Peyer's patch (tissue), 4 donors: ENCODE measurements at regions not wholly inside any gene's neighbourhood (a gene's known extent, or its start where the extent isn't known, plus 50 kb on each side); places are given as distances from the start of the nearest gene placed in this dataset.

Experiments
- DNase-seq, 3 donors: peaks; one replicate each; pipeline ENCODE4 v3.0.0-alpha.2; 2017 to 2019
- H3K27ac ChIP-seq, 4 donors: fragments of 200-600 bp; sonication (generic); one replicate each; pipeline ENCODE4 v1.5.1; 2016 to 2019
- H3K27me3 ChIP-seq, 2 donors: fragments of 200-600 bp; sonication (generic); one replicate each; pipeline ENCODE4 v1.5.1; 2019
- H3K36me3 ChIP-seq, 3 donors: fragments of 200-600 bp; sonication (generic); one replicate each; pipeline ENCODE4 v1.5.1; 2016 to 2019
- H3K4me1 ChIP-seq, 4 donors: fragments of 200-600 bp; sonication (generic); one replicate each; pipeline ENCODE4 v1.5.1; 2016 to 2019
- H3K4me3 ChIP-seq, 4 donors: fragments of 200-600 bp; sonication (generic); 1 replicate in 3 of 4; 2 replicates in 1 of 4; pipeline ENCODE4 v1.5.1; 2016 to 2019; ENCODE audit warnings: mild to moderate bottlenecking in 1 of 4
- H3K9me3 ChIP-seq, 4 donors: fragments of 200-600 bp; sonication (generic); one replicate each; pipeline ENCODE4 v1.5.1; 2016 to 2019; ENCODE audit warnings: mild to moderate bottlenecking in 1 of 4
- POLR2A ChIP-seq, 2 donors: fragments of 450-650 bp; IDR thresholded peaks; one replicate each; pipeline ENCODE4 v1.5.1; 2017; ENCODE audit warnings: antibody characterized with exemption in 2 of 2, mild to moderate bottlenecking in 2 of 2, moderate library complexity in 2 of 2
- TF ChIP-seq, protein P1 (sequence below), 6 experiments: fragments of 450-650 bp in 4 of 6; fragments of 200-600 bp in 2 of 6; sonication (generic) in 1 of 6; IDR thresholded peaks; one replicate each; pipeline ENCODE4 v1.5.1; 2017 to 2019; ENCODE audit warnings: antibody characterized with exemption in 6 of 6, mild to moderate bottlenecking in 3 of 6, moderate library complexity in 1 of 6

DNA sequence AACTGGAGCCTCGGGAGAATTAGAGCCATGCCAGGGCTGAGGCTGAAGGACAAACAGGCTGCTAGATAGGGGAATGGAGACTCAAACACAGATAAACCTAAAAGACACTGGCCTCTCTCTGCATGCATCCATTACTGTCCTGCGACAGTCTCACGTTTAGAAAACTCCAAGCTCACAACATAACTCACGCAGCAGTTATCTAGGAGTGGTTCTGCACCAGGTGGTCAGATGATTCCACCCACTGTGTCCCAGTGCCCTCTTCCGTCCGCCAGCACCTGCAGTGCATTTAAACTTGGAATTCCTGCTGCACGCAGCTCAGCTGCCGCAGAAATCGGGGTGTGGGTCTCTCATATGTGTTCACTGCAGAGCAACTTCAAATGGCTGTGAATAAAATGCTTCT is 272.6 kb upstream of the IRX2 start:
- H3K9me3 ChIP-seq, result no peaks in the 10 kb centered on the region
- no peak overlapping the region for H3K27ac ChIP-seq
- no peaks in the 10 kb centered on the region for H3K27me3 ChIP-seq
- DNase-seq, result no peak
- no peak overlapping the region for H3K4me3 ChIP-seq
- H3K4me1 ChIP-seq, result no peaks in the 10 kb centered on the region
- TF ChIP-seq, protein P1, sequence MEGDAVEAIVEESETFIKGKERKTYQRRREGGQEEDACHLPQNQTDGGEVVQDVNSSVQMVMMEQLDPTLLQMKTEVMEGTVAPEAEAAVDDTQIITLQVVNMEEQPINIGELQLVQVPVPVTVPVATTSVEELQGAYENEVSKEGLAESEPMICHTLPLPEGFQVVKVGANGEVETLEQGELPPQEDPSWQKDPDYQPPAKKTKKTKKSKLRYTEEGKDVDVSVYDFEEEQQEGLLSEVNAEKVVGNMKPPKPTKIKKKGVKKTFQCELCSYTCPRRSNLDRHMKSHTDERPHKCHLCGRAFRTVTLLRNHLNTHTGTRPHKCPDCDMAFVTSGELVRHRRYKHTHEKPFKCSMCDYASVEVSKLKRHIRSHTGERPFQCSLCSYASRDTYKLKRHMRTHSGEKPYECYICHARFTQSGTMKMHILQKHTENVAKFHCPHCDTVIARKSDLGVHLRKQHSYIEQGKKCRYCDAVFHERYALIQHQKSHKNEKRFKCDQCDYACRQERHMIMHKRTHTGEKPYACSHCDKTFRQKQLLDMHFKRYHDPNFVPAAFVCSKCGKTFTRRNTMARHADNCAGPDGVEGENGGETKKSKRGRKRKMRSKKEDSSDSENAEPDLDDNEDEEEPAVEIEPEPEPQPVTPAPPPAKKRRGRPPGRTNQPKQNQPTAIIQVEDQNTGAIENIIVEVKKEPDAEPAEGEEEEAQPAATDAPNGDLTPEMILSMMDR (IDR thresholded peaks at IDR 0.05), result no peak
- no peak for TF ChIP-seq POLR2A (IDR thresholded peaks at IDR 0.05)
- H3K36me3 ChIP-seq, result no peaks in the 10 kb centered on the region

DNA sequence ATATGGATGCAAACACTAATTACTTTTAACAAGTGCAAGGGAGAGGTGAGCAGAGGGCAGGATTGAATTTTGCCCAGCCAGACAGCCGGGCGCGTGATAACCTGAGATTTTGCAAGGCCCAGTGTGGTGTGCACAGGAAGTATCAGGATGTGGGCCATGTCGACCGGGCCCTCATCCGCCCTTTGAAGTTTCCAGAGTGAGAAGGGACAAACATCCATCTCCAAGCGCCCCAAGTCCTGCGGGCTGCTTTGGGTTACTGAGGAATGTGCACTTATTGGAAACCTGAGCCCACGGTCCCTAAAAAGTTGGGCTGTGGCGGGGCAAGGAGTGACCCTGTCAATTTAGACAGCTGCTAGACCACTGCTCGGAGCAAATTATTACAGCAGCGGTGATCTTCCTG is 272.2 kb upstream of the IRX2 start:
- H3K27ac ChIP-seq, result no peak overlapping the region
- TF ChIP-seq POLR2A (IDR thresholded peaks at IDR 0.05), result no peak
- TF ChIP-seq, protein P1 (IDR thresholded peaks at IDR 0.05), result no peak
- no peaks in the 10 kb centered on the region for H3K36me3 ChIP-seq
- no peak overlapping the region for H3K4me3 ChIP-seq
- no peaks in the 10 kb centered on the region for H3K27me3 ChIP-seq
- no peaks in the 10 kb centered on the region for H3K9me3 ChIP-seq
- H3K4me1 ChIP-seq, result no peaks in the 10 kb centered on the region
- no peak for DNase-seq

DNA sequence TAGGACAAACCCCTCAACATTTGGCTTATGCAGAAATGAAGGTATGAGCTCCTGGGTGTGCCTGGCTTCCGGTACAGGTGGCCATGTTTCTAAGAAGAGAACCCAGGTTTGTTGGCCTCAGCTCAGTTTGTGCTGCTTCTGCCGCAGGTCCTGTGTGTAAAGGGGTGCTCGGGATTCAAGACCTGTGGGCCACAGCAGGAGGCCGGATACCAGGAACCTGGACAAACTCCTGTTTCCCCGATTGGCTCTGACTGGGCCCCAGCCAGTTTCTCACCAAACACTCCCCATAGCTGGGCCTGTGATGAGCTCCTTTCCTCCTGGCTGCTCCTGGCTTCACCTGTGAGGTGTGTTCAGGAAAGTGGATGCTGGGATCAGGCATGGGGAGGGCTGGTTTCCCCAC is 271.2 kb upstream of the IRX2 start:
- no peak overlapping the region for H3K4me3 ChIP-seq
- no peaks in the 10 kb centered on the region for H3K4me1 ChIP-seq
- no peak for DNase-seq
- H3K27me3 ChIP-seq, result no peaks in the 10 kb centered on the region
- no peak overlapping the region for H3K27ac ChIP-seq
- TF ChIP-seq POLR2A (IDR thresholded peaks at IDR 0.05), result no peak
- TF ChIP-seq, protein P1 (IDR thresholded peaks at IDR 0.05), result no peak
- no peaks in the 10 kb centered on the region for H3K36me3 ChIP-seq
- H3K9me3 ChIP-seq, result no peaks in the 10 kb centered on the region

DNA sequence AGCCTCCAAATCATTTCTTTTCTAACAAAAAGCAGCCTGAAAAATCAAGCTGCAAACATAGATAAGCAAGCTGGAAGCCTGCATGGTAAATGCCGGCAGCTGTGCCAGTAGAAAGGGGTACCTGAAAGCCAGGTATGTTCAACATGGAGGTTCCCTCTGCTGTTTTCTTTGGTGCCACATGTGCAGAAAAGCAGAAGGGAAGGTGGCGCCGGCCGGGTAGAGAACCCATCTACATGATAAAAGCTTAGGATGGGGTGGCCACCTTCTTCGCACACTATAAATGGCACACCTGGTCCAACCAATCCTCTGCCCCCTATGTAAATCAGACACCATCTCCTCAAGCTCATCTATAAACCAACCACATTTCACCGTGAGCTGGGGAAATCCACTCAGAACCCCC is 268.9 kb upstream of the IRX2 start:
- Histone ChIP-seq H3K27me3 (no peaks in the 10 kb centered on the region), H3K4me3 (no peak overlapping the region), H3K27ac (no peak overlapping the region), H3K4me1 (no peaks in the 10 kb centered on the region), H3K36me3 (no peaks in the 10 kb centered on the region), H3K9me3 (no peaks in the 10 kb centered on the region)
- TF ChIP-seq, protein P1 (IDR thresholded peaks at IDR 0.05), result no peak
- TF ChIP-seq POLR2A (IDR thresholded peaks at IDR 0.05), result no peak
- DNase-seq, result no peak

DNA sequence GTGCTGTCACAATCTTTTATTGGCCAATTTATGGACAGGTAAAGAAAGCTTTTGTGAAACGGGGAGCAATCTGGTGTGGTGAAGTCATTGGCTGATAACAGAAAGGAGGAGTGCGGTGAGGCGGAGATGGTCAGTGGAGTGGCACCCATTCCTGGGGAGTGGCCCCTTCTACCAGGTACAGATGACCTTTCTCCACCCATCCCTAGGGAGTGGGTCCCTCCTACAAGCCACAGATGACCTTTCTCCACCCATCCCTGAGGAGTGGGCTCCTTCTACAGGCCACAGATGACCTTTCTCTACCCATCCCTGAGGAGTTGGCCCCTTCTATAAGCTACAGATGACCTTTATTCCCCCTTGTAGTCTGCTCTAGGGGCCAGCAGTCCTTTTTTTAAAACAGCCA is 267.6 kb upstream of the IRX2 start:
- no peak for DNase-seq
- no peaks in the 10 kb centered on the region for H3K4me1 ChIP-seq
- no peaks in the 10 kb centered on the region for H3K9me3 ChIP-seq
- H3K36me3 ChIP-seq, result no peaks in the 10 kb centered on the region
- no peak overlapping the region for H3K27ac ChIP-seq
- TF ChIP-seq POLR2A (IDR thresholded peaks at IDR 0.05), result no peak
- TF ChIP-seq, protein P1 (IDR thresholded peaks at IDR 0.05), result no peak
- H3K27me3 ChIP-seq, result no peaks in the 10 kb centered on the region
- H3K4me3 ChIP-seq, result no peak overlapping the region

DNA sequence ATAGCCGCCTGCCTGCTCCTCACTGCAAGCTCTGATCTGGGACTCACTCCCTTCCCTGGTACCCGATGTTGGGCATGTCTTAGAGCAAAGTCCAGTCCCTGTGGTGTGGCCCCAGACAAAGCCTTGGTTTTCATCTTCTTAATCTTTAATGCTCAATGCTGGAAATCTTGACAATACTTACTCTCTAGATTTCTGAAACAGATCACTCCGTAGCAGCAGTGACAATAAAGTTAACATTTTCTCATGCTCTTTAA is 260.2 kb upstream of the IRX2 start:
- DNase-seq, result no peak
- Histone ChIP-seq H3K4me1 (no peaks in the 10 kb centered on the region), H3K27me3 (no peaks in the 10 kb centered on the region), H3K27ac (no peak overlapping the region), H3K4me3 (no peak overlapping the region), H3K9me3 (no peaks in the 10 kb centered on the region), H3K36me3 (no peaks in the 10 kb centered on the region)
- TF ChIP-seq, protein P1 (IDR thresholded peaks at IDR 0.05), result no peak
- no peak for TF ChIP-seq POLR2A (IDR thresholded peaks at IDR 0.05)
